ENCODE measurements at regions not wholly inside any gene's neighbourhood (a gene's known extent, or its start where the extent isn't known, plus 50 kb on each side); places are given as distances from the start of the nearest gene placed in this dataset.

- TF ChIP-seq CTCF (conservative IDR thresholded peaks at IDR 0.05; ENCODE audit: low read depth, low read length): no peak
These were observed 360.6 kb downstream of the ZNF521 start (continued) for GRCh38 chr18:24991141-24992060.

GRCh38 chr18:24992491-24992890 is 359.5 kb downstream of the ZNF521 start:
- CTCF ChIA-PET: no interaction called here
- TF ChIP-seq MXI1 (IDR thresholded peaks at IDR 0.05; ENCODE audit: borderline replicate concordance, low read depth, low read length) (no peak), CEBPB (IDR thresholded peaks at IDR 0.05; ENCODE audit: low read depth, low read length) (no peak), CTCF (conservative IDR thresholded peaks at IDR 0.05; ENCODE audit: low read depth, low read length) (no peak), MAZ (IDR thresholded peaks at IDR 0.05; ENCODE audit: borderline replicate concordance, low read depth, low read length) (no peak), USF2 (IDR thresholded peaks at IDR 0.05; ENCODE audit: low read depth, low read length) (no peak), CHD1 (IDR thresholded peaks at IDR 0.05; ENCODE audit: low read depth, low read length) (no peak), FOS (IDR thresholded peaks at IDR 0.05; ENCODE audit: low read depth, low read length) (no peak), RCOR1 (IDR thresholded peaks at IDR 0.05; ENCODE audit: insufficient replicate concordance, low read length) (no peak), MAFK (IDR thresholded peaks at IDR 0.05; ENCODE audit: low read depth, low read length) (no peak), RAD21 (IDR thresholded peaks at IDR 0.05; ENCODE audit: low read length) (no peak), SMC3 (IDR thresholded peaks at IDR 0.05; ENCODE audit: low read depth, low read length) (no peak)

More at GRCh38 chr18:24992491-24992890, 359.5 kb downstream of the ZNF521 start:
- BruUV-seq (replicated peaks): no TSS peak
- Histone ChIP-seq H2BK20ac (ENCODE audit: low read depth, low read length) (no peak overlapping the region), H3K9ac (ENCODE audit: low read depth, low read length) (no peak overlapping the region), H3K36me3 (ENCODE audit: control insufficient read depth, insufficient read depth, low read length) (no peaks in the 10 kb centered on the region), H4K8ac (ENCODE audit: low read depth in 2 of 2, low read length in 2 of 2) (no peak overlapping the region), H4K91ac (ENCODE audit: insufficient read depth, low read depth, low read length) (no peak overlapping the region), H4K5ac (ENCODE audit: low read depth, low read length) (no peak overlapping the region), H2AK5ac (ENCODE audit: low read depth, low read length) (no peak overlapping the region), H4K20me1 (ENCODE audit: insufficient read depth, low read length) (no peaks in the 10 kb centered on the region), H3K9me3 (ENCODE audit: control insufficient read depth, insufficient read depth, low read length) (peaks cover 2% of the 10 kb centered on the region; the same call in 1 of the 2 replicates), H3K27me3 (ENCODE audit: control insufficient read depth, insufficient read depth, low read length) (no peaks in the 10 kb centered on the region), H3K4me1 (ENCODE audit: control insufficient read depth, insufficient read depth, low read length) (peaks cover 11% of the 10 kb centered on the region), H2BK5ac (ENCODE audit: low read depth, low read length, poor library complexity, severe bottlenecking) (no peak overlapping the region), H3K18ac (ENCODE audit: low read depth, low read length) (no peak overlapping the region), H3K56ac (ENCODE audit: extremely low read depth, insufficient read depth, low read length) (no peak overlapping the region), H3K79me1 (ENCODE audit: low read depth in 1 of 2, low read length in 2 of 2) (no peaks in the 10 kb centered on the region), H3K9me1 (ENCODE audit: insufficient read depth, low read length) (no peaks in the 10 kb centered on the region), H3K27ac (ENCODE audit: insufficient read depth, low read length) (no peak overlapping the region), H2BK15ac (ENCODE audit: low read depth, low read length) (no peak overlapping the region), H3K4me3 (ENCODE audit: insufficient read depth, low read depth, low read length) (no peak overlapping the region), H3K23ac (ENCODE audit: low read depth, low read length) (no peak overlapping the region), H3K4ac (ENCODE audit: low read depth, low read length) (no peak overlapping the region), H2BK120ac (ENCODE audit: low read depth, low read length) (no peak overlapping the region), H2AK9ac (replicated peaks; ENCODE audit: low read depth, low read length, poor library complexity) (no peak overlapping the region), H3K4me2 (ENCODE audit: low read depth, low read length) (no peak overlapping the region), H3K14ac (replicated peaks; ENCODE audit: low read depth, low read length) (no peak overlapping the region), H2AFZ (replicated peaks; ENCODE audit: low read length, poor library complexity) (no peak overlapping the region)
- dilution Hi-C loops (cut with HindIII; ENCODE audit: low sequenced_read_pairs, unreplicated experiment) (no loop called here), intact Hi-C loops (cut with micrococcal nuclease) (no loop called here), in situ Hi-C loops (cut with MboI; ENCODE audit: low sequenced_read_pairs) (no loop called here)
- ATAC-seq (ENCODE audit: low read depth) (no peak), DNase-seq (peak; percentile 55)
- POLR2A ChIA-PET (ENCODE audit: unreplicated experiment): no interaction called here
- WGBS, 2 experiments (ENCODE audit: extremely low coverage in 2 of 2, insufficient read length in 1 of 2): 62% methylated on average over 2 of the region's 2 CpGs; no CpG with 5 or more reads in 1 of the 2 experiments
